GM19240 (cell line): ENCODE measurements at regions not wholly inside any gene's neighbourhood (a gene's known extent, or its start where the extent isn't known, plus 50 kb on each side); places are given as distances from the start of the nearest gene placed in this dataset.

ENCODE experiments used
- DNase-seq: peaks from one replicate; pipeline ENCODE4 v3.0.0; 2011; ENCODE audit warnings: low spot score; ENCODE audit not compliant: insufficient read length

DNA sequence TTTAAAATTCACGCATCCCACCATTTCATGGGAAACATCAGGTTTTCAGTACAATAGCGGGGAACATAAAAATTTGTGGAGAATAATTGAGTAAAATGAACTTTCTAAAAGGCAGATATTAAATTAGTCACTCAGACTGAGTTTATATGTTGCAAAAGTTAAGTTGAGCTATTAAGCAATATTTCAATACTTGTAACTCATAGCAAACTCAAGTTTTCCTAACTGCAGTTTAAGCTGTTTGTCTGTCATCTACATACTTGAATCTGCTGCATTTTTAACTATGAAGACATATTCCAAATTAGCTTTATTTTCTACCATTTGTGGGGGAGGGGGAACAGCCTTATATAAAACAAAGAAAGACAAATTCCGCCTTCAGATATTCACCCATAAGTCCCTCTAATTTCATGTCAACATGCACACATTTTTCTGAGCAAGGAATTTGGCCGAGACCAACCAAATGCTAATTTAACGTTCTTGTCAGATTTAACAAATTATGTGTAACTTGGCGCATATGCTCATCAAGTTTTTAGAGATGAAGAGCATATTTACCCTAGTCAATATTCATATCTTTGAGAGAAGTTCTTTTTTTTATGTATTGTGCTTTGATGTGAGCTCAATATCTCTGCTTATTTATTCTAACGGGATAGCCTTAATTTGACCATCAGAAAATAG, 462.9 kb downstream of the TXNL1 start:
- no peak for DNase-seq

DNA sequence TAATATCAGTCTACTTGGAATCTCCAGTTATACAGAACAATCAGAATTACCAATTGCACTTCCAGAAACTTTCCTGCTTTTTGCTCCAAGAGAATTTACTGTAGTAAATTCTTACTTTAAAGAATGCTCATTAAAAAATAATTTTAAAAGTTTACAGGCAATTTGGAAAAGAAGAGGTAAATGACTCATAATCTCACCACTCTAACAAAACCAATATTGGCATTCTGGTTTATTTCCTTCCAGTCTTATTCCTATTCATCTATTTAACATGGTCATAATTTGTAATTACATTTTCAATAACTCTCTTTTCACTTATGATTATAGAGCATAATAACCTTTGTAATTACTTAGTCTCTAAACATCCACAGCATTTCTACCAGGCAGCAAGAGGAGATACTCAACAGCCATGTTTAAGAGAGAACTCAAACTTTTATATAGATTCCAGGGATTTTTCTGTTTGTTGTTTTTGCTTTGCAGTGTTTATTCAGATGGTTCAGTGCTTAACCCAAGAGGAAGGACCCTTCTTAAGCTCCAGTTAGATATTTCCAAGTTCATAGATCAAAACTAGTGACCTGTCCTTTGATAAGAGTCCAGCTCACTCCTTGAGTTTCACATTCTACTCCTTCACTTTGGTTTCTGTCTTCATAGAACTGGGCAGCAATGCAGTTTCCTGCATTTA, 464.7 kb downstream of the TXNL1 start:
- no peak for DNase-seq

DNA sequence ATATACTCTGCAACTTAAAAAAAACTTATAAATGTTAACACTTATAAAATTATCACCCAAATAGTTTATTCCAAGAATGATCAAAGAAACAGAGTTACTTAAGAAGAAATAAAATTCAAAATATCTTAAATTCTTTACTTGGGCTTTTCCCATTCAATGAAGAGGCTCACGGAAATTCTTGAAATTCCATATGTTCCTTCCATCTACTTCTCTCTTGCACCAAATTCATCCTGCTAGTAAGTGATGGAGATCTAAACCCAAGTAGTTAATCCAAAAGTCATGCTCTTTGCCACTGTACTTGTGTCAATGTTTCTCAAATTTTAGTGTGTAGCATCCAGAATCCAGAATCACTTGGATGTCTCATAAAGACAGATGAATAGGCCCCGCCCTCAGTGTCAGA, 465.9 kb downstream of the TXNL1 start:
- DNase-seq: no peak

DNA sequence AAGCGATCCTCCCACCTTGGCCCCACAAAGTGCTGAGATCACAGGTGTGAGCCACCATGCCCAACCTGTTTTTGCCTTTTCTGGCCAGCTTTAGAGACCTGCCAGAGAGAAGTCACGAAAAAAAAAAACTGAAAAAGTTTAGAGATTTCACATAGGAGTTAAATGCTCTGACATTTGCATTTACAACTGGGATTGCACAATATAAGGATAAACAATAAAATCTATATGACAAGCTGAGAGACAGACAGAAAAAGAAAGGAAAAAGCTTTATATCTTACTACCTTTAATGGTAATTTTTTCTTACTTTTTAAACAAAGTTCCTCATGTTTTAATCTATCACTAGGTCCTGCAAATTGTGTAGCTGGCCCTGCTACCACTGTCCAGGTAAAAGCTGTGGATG, 466.5 kb downstream of the TXNL1 start:
- no peak for DNase-seq

DNA sequence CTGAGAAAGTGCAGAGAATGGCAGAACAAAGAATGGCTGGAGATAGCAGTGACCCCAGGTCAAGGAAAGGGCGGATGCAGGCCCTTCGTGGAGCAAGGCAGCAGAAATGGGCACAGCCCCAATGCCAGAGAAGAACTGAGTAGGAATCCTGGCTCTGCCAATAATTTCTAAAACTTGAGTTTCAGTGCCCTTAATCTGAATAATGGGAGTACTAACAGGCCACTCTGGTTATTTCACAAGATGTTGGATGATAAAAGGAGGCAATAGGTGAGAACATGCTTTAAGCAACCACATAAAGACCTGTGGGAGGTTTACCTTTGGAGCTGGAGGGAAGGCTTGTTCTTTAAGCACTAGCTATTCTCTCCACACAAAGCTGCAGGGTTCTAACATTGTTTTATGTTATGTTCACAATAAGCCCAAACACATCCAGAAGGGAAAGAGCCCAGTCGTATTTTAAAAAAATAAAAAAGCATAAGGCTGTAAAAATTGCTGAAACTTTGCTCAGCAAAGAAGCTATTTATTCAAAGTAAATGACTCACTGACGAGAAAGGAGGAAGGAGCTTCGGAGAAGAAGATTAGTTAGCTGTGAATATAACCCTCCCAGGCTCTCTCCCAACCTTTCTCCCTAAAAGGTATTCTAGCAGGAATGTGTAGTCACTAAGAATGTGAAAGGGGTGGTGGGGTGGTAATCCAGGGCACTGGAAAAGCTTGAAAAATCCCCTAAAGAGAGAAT, 470.2 kb downstream of the TXNL1 start:
- DNase-seq: no peak

DNA sequence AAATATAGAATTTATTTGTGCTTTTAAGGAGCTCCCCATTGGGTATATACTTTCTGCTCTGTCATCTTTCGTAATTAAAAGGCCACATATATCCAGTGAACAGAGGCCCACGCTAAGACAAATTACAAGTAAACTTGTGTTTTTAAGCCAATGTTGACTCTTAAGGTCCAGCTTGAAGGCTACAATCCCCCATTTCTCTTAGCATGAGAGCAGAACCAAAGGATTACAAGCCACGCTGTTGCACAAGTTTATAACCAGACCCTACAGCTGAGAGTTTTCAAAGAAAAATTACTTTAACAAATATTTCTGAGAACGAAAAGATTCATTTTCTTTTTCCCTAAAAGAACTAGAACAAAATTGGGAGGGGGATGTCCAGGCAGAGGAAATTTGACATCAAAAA, 471.0 kb downstream of the TXNL1 start:
- no peak for DNase-seq

DNA sequence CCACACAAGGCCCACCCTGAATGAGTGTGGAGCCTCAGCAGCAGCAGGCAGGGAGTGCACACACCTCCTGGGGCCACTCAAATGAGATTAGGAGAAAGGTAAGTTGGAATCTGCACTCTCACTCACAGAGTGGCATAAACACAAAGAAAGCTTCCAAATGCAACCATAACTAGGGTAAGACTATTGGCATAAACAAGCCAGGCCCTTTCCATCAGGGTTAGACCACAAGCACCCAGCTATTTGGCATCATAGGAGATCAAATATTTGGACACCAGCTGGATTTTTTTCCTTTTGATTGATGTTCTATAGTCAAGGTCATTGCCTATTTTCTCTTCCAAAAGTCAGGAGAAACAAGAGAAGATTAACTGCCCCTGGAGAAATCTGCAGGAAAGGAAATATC, 471.5 kb downstream of the TXNL1 start:
- DNase-seq: no peak

DNA sequence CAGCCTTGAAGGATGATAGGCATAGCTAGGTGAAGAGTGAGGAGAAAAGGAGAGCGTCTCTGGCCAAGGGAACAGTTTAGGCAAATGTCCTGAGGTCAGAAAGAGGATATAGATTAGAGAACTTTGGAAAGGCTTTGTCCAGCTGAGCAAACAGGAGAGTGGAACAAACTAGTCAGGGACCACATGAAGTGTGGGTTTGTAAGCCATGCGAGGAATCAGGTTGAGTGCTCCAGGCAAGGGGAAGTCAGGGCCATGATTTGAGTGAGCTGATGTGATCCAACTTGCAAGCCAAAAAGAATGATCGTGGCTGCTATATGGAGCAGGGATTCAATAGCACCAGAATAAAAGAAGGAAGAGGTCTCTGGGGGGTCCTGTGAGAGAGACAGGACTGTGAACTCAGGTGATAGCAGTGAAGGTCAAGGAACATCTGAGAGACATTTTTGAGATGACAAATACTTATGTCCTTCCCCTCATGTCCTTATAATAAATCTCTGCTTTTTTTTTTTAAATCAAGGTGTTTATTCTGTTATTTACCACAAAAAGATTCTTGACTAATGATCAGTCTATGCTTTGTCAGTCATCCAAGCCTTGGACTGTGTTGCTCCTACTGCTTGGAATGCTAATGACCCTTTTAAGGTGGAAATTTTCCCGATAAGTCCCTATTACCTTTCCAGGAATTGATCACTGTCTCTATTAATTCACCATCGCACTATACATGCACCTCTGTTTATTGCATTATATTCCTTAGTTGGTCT, 472.6 kb downstream of the TXNL1 start:
- DNase-seq: no peak

DNA sequence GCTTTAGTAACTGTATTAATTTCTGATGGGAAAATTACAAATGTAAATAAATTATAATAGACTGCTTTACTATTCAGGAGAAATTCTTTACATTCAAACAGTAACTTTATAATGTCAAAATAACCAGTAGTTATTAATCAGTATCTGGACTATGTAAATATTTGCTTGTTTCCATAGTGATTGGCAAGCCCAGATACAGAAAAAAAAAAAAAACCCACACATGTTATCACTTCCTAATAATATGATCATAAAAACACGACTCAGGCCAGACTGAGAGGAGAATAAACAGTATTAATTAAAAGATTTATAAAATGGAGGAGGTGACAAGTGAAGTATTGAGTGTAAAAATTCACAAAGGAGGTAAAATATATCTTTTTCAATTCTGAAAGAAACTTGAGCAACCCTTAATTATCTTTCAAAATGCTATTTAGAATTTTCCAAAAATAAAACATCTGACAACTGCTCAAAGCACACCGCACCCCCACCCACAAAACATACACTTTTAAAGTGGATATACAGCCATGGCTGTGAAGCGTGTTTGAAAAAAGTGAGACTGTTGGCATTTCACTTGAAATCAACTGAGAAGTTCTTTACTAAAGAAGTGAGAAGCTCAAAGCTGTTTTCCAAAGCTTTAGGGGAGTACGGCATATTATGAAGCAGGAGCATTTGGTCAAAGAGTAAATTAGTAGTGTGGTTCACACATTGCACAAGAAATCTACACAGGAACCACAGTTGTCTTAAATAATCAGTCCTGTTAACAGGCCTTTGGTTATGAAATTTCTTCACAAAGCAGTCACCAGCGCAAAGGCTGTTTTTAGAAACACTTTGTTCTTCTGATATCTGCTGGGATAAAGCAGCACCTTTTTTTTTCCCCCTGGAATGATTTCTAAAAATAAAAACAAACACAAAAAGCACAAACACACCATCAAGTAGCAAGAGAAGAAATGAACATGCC, 475.8 kb downstream of the TXNL1 start:
- no peak for DNase-seq

DNA sequence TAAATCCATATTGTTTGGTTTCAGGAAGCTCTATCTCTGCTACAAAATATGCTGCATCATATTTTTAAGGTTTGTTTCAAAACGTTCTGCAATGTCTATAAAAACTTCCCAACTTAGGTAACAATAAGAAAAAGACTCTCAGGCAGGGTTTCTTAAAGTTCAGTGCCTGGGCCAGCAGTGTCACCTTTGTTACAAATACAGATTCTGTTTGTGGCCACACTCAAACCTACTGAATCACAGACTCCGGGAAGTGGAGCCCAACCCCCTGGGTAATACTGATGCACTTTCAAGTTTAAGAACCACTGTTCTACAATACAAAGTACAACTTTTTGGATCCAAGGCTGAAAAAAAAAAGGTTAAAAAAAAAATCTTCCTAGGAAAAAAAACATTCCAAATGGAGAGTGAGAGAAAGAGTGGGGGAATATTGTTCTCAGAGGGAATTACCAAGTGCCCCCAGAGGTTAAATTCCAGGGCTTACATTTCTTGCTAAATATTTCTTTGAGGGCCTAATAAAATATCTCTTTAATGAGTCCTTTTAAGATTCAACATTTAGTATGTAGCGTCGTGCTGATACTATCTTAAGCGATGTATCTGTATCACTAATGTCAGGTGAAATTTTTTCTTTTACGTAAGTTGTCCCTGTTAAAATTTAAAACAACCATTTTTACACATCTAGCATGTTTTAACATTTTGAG, 476.7 kb downstream of the TXNL1 start:
- no peak for DNase-seq

DNA sequence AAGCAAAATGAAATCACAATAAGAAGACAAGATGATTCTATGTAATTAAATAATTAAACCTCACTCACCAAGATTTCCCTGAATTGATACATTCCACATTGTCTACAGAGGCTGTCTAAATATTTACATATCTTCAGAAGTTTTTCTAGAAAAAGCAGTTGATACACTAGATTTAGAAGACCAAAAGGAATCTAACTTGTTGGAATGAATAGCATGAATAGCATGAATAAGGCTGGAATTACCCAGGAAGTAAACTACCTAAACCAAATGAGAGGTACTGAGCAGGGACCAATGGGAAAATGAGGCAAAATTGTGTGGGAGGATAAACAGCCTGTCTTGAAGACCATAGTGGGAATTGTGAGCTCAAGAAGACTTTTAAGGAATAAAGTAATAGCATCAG, 479.7 kb downstream of the TXNL1 start:
- no peak for DNase-seq

DNA sequence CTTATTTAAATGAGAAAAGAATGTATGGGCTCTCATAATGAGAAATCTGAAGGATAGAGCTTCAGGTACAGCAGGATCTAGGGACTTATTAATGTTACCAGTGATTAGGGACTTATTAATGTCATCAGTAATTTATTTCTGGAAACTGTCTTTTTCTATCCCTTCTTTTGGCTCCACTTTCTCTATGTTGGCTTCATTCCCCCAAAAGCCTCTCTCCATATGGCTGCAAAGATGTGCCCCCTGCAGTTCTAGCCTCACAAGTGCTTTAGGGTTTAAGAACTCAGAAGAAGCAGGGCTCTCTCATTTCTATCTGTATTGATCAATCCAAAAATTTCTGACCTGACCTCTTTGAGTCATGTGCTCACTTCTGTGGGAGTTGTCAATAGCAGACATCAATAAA, 480.9 kb downstream of the TXNL1 start:
- DNase-seq: no peak

DNA sequence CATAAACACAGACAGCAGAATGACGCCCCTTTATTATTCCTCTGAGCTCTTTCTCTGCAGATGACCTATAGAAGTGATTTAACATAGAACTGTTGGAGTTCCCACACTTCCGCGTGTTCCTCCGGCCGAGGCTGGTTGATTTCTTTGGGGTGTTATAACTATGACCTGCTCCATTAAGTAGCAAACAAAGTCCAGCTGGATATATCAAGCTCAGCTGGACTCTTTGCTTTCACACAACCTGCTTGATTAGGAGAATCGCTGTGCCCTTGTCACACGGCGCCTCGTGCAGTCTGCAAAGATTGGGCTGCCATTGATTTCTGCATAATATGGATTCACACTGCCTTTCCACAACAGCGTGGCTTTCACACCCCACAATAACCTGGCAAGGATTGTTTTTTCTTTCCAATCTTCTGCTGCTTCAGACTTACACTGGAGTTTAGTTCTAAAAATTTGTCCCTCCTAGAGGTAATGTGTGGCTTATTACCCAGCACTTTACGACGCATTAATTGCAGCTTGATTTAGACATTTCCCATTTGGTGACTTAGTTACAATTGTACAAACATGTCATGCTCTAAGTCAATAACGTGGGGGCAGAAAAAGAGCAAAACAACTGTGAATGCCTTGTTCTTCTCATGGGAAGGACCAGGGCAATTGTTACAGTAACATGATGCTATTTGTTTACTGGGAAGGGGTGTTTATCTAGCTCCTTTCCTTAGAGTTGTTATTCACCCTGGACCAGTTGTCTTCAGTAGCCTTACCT, 485.7 kb downstream of the TXNL1 start:
- no peak for DNase-seq

DNA sequence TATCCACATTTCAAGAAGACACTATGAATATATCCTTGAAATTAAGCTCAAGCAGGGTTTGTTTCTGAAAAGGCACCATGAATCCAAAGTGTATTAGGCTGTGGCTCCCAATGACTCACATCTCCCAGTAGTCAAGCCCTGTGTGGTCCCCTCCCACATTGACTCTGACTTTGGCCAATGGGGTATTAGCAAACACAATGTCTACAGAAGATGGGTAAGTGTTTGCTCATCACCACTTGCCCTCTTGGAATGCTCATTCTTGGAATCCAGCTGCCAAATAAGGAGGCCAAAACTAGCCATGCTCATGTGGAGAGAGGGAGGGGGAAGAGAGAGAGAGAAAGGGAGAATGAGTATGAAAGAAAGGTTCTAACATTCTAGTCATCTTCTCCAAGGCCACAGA, 490.0 kb downstream of the TXNL1 start:
- DNase-seq: no peak

DNA sequence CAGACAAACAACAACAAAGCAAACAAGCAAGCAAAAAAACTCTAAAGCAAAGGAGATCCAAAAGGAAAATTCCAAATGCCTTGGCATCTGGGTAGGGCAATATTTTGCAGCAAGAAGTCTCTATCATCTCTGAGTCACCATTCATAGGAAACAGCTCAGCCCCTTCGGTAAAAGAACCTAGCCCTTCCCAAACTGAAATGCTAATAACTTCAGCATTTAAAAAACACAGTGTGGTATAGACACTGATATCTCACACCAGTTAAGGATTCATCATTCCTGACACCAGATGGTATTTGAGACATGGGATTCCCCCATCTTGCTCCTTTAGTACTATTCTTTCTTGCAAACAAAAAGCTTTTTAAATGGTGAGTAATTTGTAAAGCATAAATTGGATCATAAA, 491.8 kb downstream of the TXNL1 start:
- no peak for DNase-seq

DNA sequence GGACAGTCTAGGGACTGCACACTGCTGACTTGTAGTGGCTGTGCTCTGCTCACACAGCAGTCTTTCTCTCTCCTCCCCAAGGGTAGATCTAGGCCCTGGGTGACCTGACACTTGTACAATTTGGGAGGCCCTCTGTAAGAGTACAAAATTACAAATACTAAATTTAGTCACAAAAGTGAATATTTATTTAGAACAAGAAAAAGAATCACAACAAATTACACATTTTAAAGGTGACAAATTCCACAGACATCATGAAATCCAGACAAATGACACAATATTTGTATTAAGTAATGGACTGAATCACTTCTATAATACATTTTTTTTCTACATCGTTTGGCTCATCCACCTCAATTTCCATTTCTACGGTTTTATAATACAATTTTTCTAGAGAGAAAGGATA, 496.4 kb downstream of the TXNL1 start:
- DNase-seq: no peak

DNA sequence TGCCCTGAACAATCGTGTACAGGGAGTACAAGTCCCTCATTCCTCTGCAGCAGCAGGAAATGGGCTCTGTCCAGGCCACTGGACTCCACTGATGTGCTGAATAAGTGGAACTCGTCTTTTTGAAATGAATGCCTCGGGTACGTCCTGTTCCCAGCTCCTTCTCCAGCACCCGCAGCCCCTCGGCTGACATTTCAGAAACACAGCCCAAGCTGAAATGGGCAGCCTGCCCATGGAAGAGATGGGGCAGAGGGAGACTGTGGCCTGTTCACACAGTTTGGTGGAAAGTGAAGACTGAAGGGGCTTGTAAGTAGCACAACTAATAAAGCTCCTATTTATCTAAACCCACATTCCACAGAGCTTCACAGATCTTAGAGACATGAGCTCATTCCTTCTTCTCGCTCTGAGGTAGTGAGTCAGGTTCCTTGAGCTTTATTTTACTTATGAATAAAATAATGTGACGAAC, 498.6 kb downstream of the TXNL1 start:
- no peak for DNase-seq

DNA sequence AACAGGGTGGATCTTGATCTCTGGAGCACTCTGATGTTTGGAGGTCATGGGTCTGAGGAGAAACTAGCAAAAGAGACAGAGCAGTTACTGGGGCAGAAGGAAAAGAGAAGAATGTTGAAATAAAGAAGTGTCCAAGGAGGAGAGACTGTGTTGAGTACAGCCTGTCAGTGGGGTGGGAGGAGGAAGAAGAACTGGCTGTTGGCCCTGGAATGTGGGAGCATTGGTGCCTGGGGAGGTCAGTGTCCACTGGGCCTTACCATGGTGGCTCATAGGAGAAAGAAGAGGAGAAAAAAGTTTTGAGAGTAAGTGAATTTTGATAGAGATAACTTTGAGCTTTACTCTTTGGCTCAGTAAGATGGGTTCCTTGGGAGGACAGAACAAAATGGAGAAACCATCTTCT, 499.0 kb downstream of the TXNL1 start:
- DNase-seq: no peak

DNA sequence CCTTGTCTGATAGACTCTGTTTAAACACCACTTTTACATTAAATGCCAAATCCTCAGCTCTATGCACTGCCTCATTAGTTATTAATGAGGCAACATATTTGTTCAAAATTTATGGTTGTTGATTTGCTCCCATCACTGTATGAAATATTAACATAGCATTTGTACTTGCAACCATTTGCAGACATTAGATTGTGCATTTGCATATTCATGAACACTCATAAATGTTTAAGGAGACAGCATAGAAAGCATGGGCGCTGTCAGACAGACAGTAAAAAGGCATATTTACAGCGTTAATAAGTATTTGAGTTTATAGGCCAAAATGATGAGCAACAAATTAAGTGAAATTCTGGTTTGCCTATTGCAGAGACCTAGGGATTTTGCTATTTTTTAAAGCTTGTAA, 502.3 kb downstream of the TXNL1 start:
- DNase-seq: no peak
